Activated CD4-positive, alpha-beta T cell treated with anti-CD3 and anti-CD28 coated beads, Interleukin-2, amount 10 ng/mL, durations not matched to agents 7 days and 5 days (primary cell): ENCODE measurements at regions not wholly inside any gene's neighbourhood (a gene's known extent, or its start where the extent isn't known, plus 50 kb on each side); places are given as distances from the start of the nearest gene placed in this dataset.

ENCODE experiments used
- CTCF ChIA-PET: fragments of 350-600 bp; sonication (Branson Sonifier 250); formaldehyde crosslinking; loops from one replicate; lab custom pipeline; 2021; ENCODE audit warnings: antibody characterized with exemption; lab: Charles Lee
- POLR2A ChIA-PET: fragments of 350-600 bp; sonication (Branson Sonifier 250); formaldehyde crosslinking; loops from one replicate; lab custom pipeline; 2021; ENCODE audit warnings: antibody characterized with exemption; lab: Charles Lee
- DNase-seq: peaks from one replicate; pipeline ENCODE4 v3.0.0-alpha.2; 2020
- H3K27ac Mint-ChIP-seq: one replicate; pipeline ENCODE4 v1.8.0; 2021; ENCODE audit warnings: mild to moderate bottlenecking, moderate library complexity, mixed read lengths
- H3K27me3 Mint-ChIP-seq: one replicate; pipeline ENCODE4 v1.8.0; 2021; ENCODE audit warnings: mixed read lengths
- H3K36me3 Mint-ChIP-seq: one replicate; pipeline ENCODE4 v1.8.0; 2021; ENCODE audit warnings: low read depth, mixed read lengths
- H3K4me1 Mint-ChIP-seq: one replicate; pipeline ENCODE4 v1.8.0; 2021; ENCODE audit warnings: mixed read lengths
- H3K4me3 Mint-ChIP-seq: one replicate; pipeline ENCODE4 v1.8.0; 2021; ENCODE audit warnings: mild to moderate bottlenecking, moderate library complexity, mixed read lengths
- H3K9me3 Mint-ChIP-seq: one replicate; pipeline ENCODE4 v1.8.0; 2021; ENCODE audit warnings: mixed read lengths

DNA sequence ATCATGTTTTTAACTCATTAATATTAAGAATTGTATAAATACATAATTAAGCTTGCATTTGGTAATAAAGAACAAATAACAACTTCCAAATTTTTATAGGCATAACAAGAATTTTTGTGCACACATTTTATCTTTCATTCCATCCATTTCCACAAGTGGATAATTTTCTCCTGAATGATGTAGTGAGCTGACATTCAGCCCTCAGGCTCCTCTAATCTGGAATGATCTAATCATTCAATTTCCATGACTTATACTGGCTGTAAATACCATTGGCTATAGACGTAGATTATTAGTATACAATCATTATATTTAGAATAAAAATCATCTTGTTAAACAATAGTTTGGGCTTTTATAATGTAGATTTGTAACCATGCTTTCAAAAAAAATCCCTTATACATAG is 287.2 kb upstream of the GHITM start:
- DNase-seq, result no peak
- POLR2A ChIA-PET, result no interaction called here
- Mint-ChIP-seq H3K4me1 (no peaks in the 10 kb centered on the region), H3K27me3 (peaks cover 2% of the 10 kb centered on the region), H3K36me3 (no peaks in the 10 kb centered on the region), H3K9me3 (no peaks in the 10 kb centered on the region), H3K4me3 (no peak overlapping the region), H3K27ac (no peak overlapping the region)
- CTCF ChIA-PET, result no interaction called here

DNA sequence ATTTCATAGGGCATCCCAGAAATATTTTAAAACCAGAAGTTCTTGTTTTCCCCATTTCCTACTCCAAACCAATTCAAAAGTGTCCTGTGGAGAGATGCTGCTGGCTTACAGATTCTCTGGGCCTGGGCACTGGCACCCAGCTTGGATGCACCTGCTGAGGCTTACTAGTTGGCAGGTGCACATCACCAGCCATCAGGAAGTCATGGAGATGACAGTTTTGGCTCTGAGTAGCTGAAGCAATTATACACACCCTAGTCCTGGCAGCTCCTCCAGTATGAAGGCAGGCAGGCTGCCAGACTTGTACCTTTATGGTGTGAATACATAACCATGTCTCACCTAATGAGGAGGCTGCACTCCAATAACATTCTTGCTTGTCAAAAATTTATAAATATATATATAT is 276.6 kb upstream of the GHITM start:
- Mint-ChIP-seq H3K27ac (no peak overlapping the region), H3K27me3 (no peaks in the 10 kb centered on the region), H3K36me3 (no peaks in the 10 kb centered on the region), H3K4me1 (no peaks in the 10 kb centered on the region), H3K4me3 (no peak overlapping the region), H3K9me3 (no peaks in the 10 kb centered on the region)
- POLR2A ChIA-PET, result no interaction called here
- DNase-seq, result no peak
- CTCF ChIA-PET, result no interaction called here

DNA sequence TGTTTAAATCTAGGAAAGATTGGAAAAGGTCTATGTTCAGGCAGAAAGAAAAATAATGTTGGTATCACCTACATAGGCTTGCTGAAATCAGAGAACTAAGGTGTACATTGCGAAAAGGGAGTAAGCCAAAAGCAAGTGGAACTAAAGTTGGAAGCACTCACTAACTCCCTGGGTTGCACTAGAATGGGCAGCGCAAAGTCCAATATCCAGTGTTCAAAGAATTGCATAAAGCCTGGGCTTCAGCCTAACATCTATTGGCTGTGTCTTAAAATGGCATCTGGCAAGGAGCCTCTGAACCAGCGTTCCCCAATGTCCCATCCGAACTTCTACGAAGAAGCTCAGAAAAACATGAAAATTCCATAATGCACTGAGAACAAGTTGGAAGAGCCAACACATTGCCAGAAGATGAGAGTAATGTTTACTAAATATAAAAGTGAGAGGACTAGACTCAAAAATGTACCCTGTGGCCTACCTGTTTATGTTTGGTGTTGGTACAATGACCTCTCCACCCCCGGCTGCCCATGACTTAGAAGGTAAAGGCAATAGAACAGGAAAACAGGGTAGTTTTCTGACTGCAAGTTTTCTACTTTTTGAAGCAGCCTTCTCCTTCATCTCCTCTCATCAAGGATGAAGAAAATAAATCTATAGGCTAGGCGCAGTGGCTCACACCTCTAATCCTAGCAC is 275.9 kb upstream of the GHITM start:
- ChIA-PET CTCF (no interaction called here), POLR2A (no interaction called here)
- H3K4me1 Mint-ChIP-seq, result no peaks in the 10 kb centered on the region
- H3K27me3 Mint-ChIP-seq, result no peaks in the 10 kb centered on the region
- H3K36me3 Mint-ChIP-seq, result no peaks in the 10 kb centered on the region
- H3K9me3 Mint-ChIP-seq, result no peaks in the 10 kb centered on the region
- no peak overlapping the region for H3K27ac Mint-ChIP-seq
- H3K4me3 Mint-ChIP-seq, result no peak overlapping the region
- DNase-seq, result no peak

DNA sequence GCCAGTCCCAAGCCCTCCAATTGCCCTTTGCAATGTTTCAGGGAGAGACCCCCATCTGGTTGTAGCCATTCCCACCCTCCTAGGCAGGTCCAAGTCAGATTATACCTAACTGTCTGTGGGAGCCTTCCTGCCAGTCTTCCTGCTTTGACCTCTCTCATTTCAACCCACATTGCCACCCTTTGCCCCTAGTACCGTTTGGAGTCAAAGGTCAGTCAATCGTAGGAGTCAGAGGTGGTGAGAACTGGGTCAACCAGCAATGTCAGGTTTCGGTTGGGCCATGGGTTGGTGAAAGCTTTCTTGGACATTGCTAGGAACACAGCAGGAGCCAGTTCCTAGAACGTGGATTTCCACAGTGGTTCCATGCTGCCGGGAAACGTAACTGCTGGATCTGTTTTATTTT is 269.4 kb upstream of the GHITM start:
- H3K4me1 Mint-ChIP-seq, result no peaks in the 10 kb centered on the region
- H3K36me3 Mint-ChIP-seq, result no peaks in the 10 kb centered on the region
- no peak overlapping the region for H3K27ac Mint-ChIP-seq
- no peak for DNase-seq
- no peaks in the 10 kb centered on the region for H3K27me3 Mint-ChIP-seq
- CTCF ChIA-PET, result no interaction called here
- no peak overlapping the region for H3K4me3 Mint-ChIP-seq
- H3K9me3 Mint-ChIP-seq, result no peaks in the 10 kb centered on the region
- POLR2A ChIA-PET, result no interaction called here

DNA sequence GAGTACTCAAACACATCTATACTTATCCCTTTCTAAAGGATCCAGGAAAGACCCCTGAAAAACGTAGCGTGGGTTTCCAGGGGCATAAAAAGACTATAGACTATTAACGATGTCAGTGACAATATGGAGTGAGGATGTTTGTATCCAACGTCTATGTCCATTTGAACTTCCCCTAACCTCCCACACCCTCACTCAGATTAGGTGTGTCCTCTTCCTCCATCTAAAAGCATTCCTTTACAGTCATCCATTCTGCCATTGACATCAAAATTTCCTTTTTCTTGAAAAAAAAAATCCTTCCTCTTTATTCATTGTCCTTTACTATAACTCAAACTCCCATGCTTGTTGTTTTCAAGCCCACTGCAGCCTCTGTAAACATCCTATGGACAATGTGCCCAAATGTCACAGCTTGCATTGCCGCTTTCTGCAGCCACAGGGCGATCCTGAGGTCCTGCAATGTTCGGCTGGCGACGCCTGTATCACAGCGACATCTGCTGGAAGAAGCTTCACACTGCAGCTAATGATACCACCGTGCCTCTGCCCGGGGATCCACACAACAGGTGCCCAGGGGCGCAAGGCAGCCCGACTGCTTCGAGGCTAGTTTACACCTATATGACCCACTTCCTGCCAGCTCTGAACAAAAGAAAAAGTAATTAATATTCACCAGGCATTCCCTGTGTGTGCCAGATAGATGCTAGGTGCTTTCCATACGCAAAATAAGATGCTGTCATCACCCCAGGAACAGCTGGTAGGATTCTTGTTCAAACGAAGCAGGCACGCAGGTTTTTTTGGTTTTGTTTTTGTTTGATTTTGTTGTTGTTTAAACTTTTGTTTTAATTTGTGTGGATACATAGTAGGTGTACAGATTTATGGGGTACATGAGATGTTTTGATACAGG is 267.9 kb upstream of the GHITM start:
- Mint-ChIP-seq H3K9me3 (no peaks in the 10 kb centered on the region), H3K27me3 (no peaks in the 10 kb centered on the region), H3K4me3 (no peak overlapping the region), H3K4me1 (no peaks in the 10 kb centered on the region), H3K27ac (no peak overlapping the region), H3K36me3 (no peaks in the 10 kb centered on the region)
- ChIA-PET POLR2A (no interaction called here), CTCF (interaction anchor here (0.6 to 0.7 kb wide), 2 partner anchors 68 to 1001 kb away, joined by 3 read pairs; no protein-coding TSS in a partner anchor)
- DNase-seq, result peak; percentile 60

DNA sequence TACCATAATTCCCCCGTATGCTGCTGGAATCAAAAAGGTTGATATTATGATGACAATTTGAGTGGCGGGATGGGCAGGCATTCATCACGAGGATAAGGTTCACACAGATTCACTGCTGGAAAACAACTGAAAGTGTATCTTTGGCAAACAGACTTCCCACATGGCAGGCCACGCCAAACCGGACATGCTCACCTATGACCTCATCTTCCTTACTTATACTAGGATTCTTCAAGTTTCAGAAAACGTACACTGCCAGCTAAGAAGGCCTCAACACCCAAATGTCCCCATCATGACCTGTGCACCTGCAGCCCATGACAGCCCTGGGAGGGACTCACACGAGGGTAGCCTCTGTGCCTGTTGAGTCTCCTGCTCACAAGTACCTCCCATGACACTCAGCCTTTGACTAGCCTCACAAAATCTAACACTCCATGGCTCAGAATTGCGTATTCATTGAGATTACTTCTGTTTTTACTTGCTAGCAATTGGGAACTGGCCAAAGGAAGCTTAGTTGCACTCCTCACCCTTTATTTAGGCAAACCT is 259.0 kb upstream of the GHITM start:
- H3K9me3 Mint-ChIP-seq, result no peaks in the 10 kb centered on the region
- no peak for DNase-seq
- H3K36me3 Mint-ChIP-seq, result no peaks in the 10 kb centered on the region
- POLR2A ChIA-PET, result no interaction called here
- H3K4me3 Mint-ChIP-seq, result no peak overlapping the region
- H3K4me1 Mint-ChIP-seq, result no peaks in the 10 kb centered on the region
- no peaks in the 10 kb centered on the region for H3K27me3 Mint-ChIP-seq
- CTCF ChIA-PET, result no interaction called here
- no peak overlapping the region for H3K27ac Mint-ChIP-seq

DNA sequence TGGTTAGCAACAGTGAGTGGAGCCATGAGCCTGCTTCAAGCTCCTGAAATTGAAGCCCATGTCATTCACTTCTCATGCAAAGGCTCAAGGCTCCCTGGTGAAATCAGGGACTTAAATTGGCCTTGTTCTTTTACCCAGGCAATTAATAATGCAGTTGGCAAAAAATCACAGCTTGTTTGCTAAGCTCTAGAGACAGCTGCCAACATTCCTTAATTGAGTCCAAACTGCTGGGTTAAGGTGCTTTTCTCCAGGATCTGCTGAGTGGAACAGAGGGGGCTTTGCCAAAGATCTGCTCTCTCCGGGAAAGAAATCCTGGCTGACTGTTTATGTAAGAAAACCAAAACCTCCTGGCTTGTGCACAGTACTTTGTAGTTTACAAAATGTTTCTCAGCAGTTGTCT is 257.6 kb upstream of the GHITM start:
- no peaks in the 10 kb centered on the region for H3K27me3 Mint-ChIP-seq
- POLR2A ChIA-PET, result no interaction called here
- no peak overlapping the region for H3K4me3 Mint-ChIP-seq
- H3K4me1 Mint-ChIP-seq, result no peaks in the 10 kb centered on the region
- H3K36me3 Mint-ChIP-seq, result no peaks in the 10 kb centered on the region
- CTCF ChIA-PET, result no interaction called here
- H3K9me3 Mint-ChIP-seq, result no peaks in the 10 kb centered on the region
- no peak for DNase-seq
- no peak overlapping the region for H3K27ac Mint-ChIP-seq

DNA sequence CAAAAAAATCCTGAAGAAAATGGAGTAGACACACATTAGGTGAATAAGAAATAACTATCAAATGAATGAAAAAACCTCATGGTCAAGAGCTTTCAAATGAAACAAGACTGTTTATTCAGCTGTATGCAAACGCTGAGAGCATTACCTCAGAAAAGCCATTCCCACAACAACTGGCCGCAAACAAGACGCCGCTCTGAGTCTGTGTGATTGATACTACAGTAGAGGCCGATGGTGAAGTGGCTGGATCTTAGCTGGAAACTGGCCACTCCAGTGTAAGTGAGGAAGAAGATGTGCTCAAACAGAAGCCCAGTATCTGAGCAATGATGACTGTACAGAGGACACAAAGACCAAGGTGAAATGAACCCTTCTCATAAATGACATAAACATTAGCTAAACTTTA is 252.4 kb upstream of the GHITM start:
- Mint-ChIP-seq H3K4me3 (no peak overlapping the region), H3K27ac (no peak overlapping the region), H3K4me1 (no peaks in the 10 kb centered on the region), H3K36me3 (no peaks in the 10 kb centered on the region), H3K27me3 (peaks cover 14% of the 10 kb centered on the region), H3K9me3 (no peaks in the 10 kb centered on the region)
- ChIA-PET CTCF (interaction anchor here (0.6 kb wide), 1 partner anchor 451 kb away, joined by 3 read pairs; no protein-coding TSS in a partner anchor), POLR2A (no interaction called here)
- DNase-seq, result no peak

DNA sequence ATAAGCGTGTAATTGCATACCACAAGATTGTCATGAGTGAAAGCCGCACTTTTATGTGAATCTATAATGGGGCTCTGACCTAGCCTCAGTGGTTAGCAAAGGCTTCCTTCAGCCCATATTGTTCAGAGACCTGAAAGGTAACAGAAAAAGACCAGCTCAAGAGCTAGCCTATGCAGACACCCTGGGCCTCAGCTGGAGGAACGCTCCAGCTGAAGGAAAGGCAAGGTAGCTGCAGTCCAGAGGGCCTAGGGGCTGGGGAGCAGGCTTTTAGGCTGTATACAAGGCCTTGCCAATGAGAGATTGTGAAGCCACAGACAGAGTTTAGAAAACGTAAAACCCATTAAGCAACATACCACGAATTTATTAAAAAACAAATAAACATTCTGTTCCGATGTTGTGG is 246.6 kb upstream of the GHITM start:
- CTCF ChIA-PET, result no interaction called here
- H3K36me3 Mint-ChIP-seq, result no peaks in the 10 kb centered on the region
- H3K27ac Mint-ChIP-seq, result no peak overlapping the region
- no peaks in the 10 kb centered on the region for H3K9me3 Mint-ChIP-seq
- no peak for DNase-seq
- peaks cover 14% of the 10 kb centered on the region for H3K27me3 Mint-ChIP-seq
- no peak overlapping the region for H3K4me3 Mint-ChIP-seq
- POLR2A ChIA-PET, result no interaction called here
- H3K4me1 Mint-ChIP-seq, result no peaks in the 10 kb centered on the region

DNA sequence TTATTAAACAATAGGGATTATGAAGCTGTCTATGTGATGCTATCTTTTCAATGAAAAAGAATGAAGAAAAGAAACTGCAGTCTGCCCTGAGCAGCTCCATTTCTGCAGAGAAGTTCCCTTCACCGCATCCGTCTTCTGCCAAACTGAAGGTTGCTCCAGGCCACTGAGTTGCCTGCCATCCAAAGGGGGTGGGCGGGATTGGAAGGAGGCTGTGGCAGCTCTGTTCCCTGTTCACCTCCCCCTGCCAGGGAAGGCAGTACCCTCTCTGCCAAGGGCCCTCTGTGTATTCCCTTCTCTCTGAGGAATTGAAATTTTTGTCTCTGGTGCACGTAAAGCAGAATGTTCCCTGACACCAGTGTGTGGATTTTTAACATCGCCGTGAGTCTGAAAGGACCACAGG is 243.1 kb upstream of the GHITM start:
- DNase-seq, result no peak
- Mint-ChIP-seq H3K4me1 (no peaks in the 10 kb centered on the region), H3K36me3 (no peaks in the 10 kb centered on the region), H3K27ac (no peak overlapping the region), H3K4me3 (no peak overlapping the region), H3K9me3 (peaks cover 2% of the 10 kb centered on the region), H3K27me3 (peaks cover 4% of the 10 kb centered on the region)
- CTCF ChIA-PET, result no interaction called here
- POLR2A ChIA-PET, result no interaction called here

DNA sequence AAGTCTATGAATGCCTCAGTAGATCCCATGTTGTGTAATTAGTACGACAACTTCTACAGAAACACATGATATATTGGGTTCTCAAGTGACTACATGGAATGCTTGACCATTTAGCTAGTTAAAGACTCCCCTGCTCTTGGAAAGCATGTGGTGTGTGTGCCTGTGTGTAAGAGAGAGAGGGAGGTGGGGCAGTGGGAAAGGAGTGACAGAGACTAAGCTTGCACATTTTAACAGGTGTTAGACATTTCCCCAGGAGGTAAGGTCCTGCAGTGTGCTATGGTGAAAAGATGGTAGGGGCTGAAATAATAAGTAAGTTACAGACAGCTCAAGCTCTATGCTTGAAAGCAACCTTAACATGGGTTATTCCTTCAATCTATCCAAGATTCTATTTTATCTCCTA is 241.7 kb upstream of the GHITM start:
- CTCF ChIA-PET, result no interaction called here

DNA sequence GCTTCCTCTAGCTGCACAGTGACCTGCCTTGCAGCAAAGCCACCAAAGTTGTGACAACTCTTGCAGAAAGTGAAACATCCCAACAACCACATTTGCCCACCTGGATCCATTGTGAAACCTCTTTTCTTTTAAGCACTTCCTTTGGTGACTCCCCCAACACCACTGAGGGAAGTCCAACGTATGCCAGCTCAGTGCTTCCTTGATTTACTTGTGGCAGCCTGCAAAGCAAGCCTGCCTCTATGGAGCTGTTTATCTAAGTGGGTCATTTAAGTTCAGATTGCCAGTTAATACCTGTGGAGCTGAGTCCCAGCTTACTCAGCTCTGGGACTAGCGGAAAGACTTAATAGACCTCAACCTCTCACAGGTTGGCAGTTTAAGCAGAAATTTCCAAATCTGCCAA is 230.8 kb upstream of the GHITM start:
- ChIA-PET POLR2A (no interaction called here), CTCF (no interaction called here)

More for the DNA sequence above, 241.7 kb upstream of the GHITM start:
- Mint-ChIP-seq H3K4me3 (no peak overlapping the region), H3K27ac (no peak overlapping the region), H3K27me3 (no peaks in the 10 kb centered on the region), H3K4me1 (no peaks in the 10 kb centered on the region), H3K36me3 (no peaks in the 10 kb centered on the region), H3K9me3 (peaks cover 2% of the 10 kb centered on the region)
- POLR2A ChIA-PET, result no interaction called here
- DNase-seq, result no peak

DNA sequence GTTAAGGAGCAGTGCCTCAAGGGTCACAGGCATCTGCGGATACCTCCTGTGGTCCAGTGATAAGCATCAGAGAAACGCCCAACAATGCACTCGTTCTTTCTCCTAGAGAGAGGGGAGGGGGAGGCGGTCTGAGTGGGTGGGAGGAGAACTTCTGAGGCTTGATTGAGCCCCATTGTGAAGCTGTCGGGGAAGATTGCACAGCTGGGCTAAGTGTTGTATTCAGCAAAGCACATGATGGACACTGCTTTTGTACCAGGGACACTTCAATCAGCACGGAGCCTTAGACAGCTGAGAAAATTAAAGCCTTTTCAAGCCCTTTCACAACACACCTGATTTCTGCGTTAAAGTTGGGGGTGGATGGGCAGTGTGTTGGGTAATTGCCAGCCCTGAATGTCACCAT is 230.3 kb upstream of the GHITM start:
- Mint-ChIP-seq H3K4me3 (no peak overlapping the region), H3K36me3 (no peaks in the 10 kb centered on the region), H3K4me1 (no peaks in the 10 kb centered on the region), H3K27ac (no peak overlapping the region), H3K27me3 (no peaks in the 10 kb centered on the region), H3K9me3 (no peaks in the 10 kb centered on the region)
- ChIA-PET CTCF (no interaction called here), POLR2A (no interaction called here)
- no peak for DNase-seq

More for the DNA sequence above, 230.8 kb upstream of the GHITM start:
- DNase-seq, result no peak
- no peak overlapping the region for H3K27ac Mint-ChIP-seq
- no peak overlapping the region for H3K4me3 Mint-ChIP-seq
- no peaks in the 10 kb centered on the region for H3K9me3 Mint-ChIP-seq
- no peaks in the 10 kb centered on the region for H3K4me1 Mint-ChIP-seq
- no peaks in the 10 kb centered on the region for H3K36me3 Mint-ChIP-seq
- H3K27me3 Mint-ChIP-seq, result no peaks in the 10 kb centered on the region
